ENCODE measurements at regions not wholly inside any gene's neighbourhood (a gene's known extent, or its start where the extent isn't known, plus 50 kb on each side); places are given as distances from the start of the nearest gene placed in this dataset.
"Not testable (repeated sequence)": the region's sequence is repeated elsewhere in the genome, so short reads cannot be mapped to it uniquely, and the experiment has no call there.

DNA sequence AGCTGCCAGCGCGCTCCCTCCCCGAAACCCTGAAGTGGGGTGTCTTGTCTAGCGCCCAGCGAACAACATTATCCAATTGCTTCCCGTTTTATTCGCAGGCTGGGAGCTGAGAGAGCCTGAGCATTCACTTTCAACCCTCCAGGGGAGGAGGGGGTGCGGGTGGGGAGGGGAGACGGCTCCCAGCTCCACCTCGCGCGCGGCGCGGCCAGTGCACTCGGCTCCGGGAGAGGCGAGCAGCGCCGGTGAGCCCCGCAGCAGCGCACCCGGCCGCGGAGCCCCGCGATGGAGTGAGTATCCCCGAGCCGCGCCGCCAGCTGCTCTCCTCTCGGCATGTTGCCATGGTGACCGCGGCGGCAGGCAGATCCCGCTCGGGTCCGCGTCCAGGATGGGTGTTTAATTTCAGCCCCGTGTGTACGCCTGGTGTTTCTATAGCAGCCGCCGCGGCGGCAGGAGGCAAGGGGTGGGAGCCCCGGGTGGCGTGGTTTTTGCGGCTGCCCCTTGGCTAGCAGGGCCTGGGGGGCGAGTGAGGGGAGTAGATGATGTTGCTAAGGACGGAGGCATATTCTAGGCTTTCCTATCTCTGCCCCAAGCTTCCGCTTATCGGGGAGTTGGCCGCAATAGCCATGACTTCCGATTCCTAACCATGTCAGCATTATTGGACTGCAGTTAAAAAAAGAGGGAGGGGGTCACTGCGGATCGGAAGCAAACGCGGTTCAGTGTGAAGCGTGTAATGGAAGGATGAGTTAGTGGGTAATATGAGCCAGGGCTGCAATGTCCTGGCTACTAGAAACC, 139.2 kb upstream of the PALM2AKAP2 start:
- H3K36me3 Mint-ChIP-seq (ENCODE audit: low read depth) = no peaks in the 10 kb centered on the region

DNA sequence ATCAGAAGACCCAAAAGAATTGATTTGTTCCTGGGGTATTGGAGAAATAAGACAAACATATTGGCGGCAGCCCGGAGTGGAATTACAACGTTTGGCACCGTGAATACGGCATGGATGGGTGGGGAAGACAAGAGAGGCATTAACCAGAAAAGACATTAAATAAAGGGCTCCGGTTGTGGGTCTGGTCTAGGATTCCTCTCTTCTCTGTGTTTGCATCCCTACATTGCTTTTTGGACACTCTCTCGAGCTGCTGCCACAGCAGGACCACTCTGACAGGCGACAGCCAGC, 138.7 kb upstream of the PALM2AKAP2 start:
- H3K27ac Mint-ChIP-seq = no peak overlapping the region
- peaks cover 15% of the 10 kb centered on the region for H3K9me3 Mint-ChIP-seq
- H3K4me3 Mint-ChIP-seq = peak overlapping the region; percentile 72 to 78 (median 74)
- H3K27me3 Mint-ChIP-seq (ENCODE audit: low read depth) = peaks cover 71% of the 10 kb centered on the region
- H3K36me3 Mint-ChIP-seq (ENCODE audit: low read depth) = no peaks in the 10 kb centered on the region
- TF ChIP-seq, protein P1, sequence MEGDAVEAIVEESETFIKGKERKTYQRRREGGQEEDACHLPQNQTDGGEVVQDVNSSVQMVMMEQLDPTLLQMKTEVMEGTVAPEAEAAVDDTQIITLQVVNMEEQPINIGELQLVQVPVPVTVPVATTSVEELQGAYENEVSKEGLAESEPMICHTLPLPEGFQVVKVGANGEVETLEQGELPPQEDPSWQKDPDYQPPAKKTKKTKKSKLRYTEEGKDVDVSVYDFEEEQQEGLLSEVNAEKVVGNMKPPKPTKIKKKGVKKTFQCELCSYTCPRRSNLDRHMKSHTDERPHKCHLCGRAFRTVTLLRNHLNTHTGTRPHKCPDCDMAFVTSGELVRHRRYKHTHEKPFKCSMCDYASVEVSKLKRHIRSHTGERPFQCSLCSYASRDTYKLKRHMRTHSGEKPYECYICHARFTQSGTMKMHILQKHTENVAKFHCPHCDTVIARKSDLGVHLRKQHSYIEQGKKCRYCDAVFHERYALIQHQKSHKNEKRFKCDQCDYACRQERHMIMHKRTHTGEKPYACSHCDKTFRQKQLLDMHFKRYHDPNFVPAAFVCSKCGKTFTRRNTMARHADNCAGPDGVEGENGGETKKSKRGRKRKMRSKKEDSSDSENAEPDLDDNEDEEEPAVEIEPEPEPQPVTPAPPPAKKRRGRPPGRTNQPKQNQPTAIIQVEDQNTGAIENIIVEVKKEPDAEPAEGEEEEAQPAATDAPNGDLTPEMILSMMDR (IDR thresholded peaks at IDR 0.05; ENCODE audit: unreplicated experiment in 3 of 3) = no peak
- H3K4me1 Mint-ChIP-seq = peaks cover 9% of the 10 kb centered on the region

More for the DNA sequence above, 139.2 kb upstream of the PALM2AKAP2 start:
- Mint-ChIP-seq H3K27ac (no peak overlapping the region), H3K27me3 (ENCODE audit: low read depth) (peaks cover 76% of the 10 kb centered on the region), H3K4me3 (peak overlapping the region; percentile 72 to 78 (median 74)), H3K9me3 (peaks cover 15% of the 10 kb centered on the region), H3K4me1 (peaks cover 9% of the 10 kb centered on the region)
- TF ChIP-seq, protein P1 (IDR thresholded peaks at IDR 0.05; ENCODE audit: unreplicated experiment in 3 of 3) = no peak

DNA sequence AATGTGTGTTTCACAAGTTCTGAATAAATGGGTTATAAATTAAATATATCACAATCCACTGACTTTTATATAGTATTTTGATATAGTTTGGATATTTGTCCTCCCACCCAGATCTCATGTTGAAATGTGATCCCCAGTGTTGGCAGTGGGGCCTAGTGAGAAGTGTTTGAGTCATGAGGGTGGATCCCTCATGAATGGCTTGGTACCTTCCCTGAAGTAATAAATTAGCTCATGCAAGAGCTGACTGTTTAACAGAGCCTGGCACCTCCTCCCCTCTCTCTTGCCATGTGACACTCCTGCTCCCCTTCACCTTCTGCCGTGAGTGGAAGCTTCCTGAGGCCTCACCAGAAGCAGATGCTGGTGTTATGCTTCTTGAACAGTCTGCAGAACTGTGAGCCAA, 127.9 kb upstream of the PALM2AKAP2 start:
- Mint-ChIP-seq H3K4me1 (no peaks in the 10 kb centered on the region), H3K9me3 (peaks cover 3% of the 10 kb centered on the region), H3K4me3 (no peak overlapping the region), H3K36me3 (ENCODE audit: low read depth) (no peaks in the 10 kb centered on the region), H3K27me3 (ENCODE audit: low read depth) (no peaks in the 10 kb centered on the region), H3K27ac (no peak overlapping the region)
- TF ChIP-seq, protein P1 (IDR thresholded peaks at IDR 0.05; ENCODE audit: unreplicated experiment in 3 of 3) = no peak

DNA sequence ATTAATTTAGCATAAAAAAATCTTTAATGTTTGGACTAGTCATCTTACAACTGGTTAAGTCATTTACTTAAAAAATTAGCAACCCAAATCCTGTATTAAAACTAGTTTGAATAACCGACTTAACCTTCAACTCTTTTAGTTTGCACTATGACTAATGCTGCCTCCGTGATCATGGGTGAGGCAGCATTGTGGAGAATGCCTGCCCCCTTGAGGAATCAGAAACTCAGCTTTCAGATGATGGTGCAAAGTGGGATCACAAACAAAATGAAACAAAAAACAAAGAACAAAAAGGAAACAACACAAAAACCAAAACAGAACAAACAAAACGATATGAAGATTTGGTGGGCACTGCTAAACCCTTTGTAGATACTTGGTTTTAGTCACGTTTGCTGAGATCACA, 127.0 kb upstream of the PALM2AKAP2 start:
- TF ChIP-seq, protein P1 (IDR thresholded peaks at IDR 0.05; ENCODE audit: unreplicated experiment in 3 of 3) = peak in 2 of 3 experiments; percentile 15 to 21
- peaks cover 7% of the 10 kb centered on the region for H3K9me3 Mint-ChIP-seq
- H3K27me3 Mint-ChIP-seq (ENCODE audit: low read depth) = no peaks in the 10 kb centered on the region
- no peak overlapping the region for H3K27ac Mint-ChIP-seq
- no peak overlapping the region for H3K4me3 Mint-ChIP-seq
- H3K4me1 Mint-ChIP-seq = no peaks in the 10 kb centered on the region
- no peaks in the 10 kb centered on the region for H3K36me3 Mint-ChIP-seq (ENCODE audit: low read depth)

DNA sequence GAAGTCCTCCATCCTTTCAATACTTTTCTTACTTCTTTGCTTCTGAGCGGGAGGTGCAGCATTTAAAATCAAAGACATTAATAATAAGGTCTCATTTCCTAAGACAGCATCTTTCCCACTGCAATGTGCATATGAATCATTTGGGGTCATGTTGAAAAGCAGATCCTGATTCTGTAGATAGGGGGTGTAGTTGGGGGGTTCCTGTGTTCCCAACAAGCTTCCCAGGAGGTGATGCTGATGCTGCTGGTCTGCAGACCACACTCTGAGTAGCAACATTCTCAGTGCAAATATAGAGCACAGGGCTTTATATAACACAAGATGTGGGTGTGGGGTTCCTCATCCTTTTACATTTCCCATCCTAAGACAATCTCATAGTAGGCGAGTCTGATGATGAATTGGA, 126.5 kb upstream of the PALM2AKAP2 start:
- no peaks in the 10 kb centered on the region for H3K36me3 Mint-ChIP-seq (ENCODE audit: low read depth)
- H3K27ac Mint-ChIP-seq = no peak overlapping the region
- no peaks in the 10 kb centered on the region for H3K4me1 Mint-ChIP-seq
- TF ChIP-seq, protein P1 (IDR thresholded peaks at IDR 0.05; ENCODE audit: unreplicated experiment in 3 of 3) = no peak
- no peaks in the 10 kb centered on the region for H3K27me3 Mint-ChIP-seq (ENCODE audit: low read depth)
- no peak overlapping the region for H3K4me3 Mint-ChIP-seq
- H3K9me3 Mint-ChIP-seq = peaks cover 10% of the 10 kb centered on the region

DNA sequence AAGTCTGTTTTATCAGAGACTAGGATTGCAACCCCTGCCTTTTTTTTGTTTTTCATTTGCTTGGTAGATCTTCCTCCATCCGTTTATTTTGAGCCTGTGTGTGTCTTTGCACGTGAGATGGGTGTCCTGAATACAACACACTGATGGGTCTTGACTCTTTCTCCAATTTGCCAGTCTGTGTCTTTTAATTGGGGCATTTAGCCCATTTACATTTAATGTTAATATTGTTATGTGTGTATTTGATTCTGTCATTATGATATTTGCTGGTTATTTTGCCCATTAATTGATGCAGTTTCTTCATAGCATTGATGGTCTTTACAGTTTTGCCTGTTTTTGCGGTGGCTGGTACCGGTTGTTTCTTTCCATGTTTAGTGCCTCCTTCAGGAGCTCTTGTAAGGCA, 116.0 kb upstream of the PALM2AKAP2 start:
- not testable (repeated sequence) for H3K27ac Mint-ChIP-seq; H3K4me1 Mint-ChIP-seq; H3K4me3 Mint-ChIP-seq; H3K36me3 Mint-ChIP-seq (ENCODE audit: low read depth)
- H3K27me3 Mint-ChIP-seq (ENCODE audit: low read depth) = peaks cover 13% of the 10 kb centered on the region
- H3K9me3 Mint-ChIP-seq = peaks cover 38% of the 10 kb centered on the region

DNA sequence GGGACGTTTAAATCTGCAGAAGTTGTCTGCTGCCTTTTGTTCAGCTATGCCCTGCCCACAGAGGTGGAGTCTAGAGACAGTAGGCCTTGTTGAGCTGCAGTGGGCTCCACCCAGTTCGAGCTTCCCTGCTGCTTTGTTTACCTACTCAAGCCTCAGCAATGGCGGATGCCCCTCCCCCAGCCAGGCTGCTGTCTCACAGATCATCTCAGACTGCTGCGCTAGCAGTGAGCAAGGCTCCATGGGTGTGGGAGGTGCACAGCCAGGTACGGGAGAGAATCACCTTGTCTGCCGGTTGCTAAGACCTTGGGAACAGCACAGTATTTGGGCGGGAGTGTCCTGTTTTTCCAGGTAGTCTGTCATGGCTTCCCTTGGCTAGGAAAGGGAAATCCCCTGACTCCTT, 114.3 kb upstream of the PALM2AKAP2 start:
- not testable (repeated sequence) for H3K36me3 Mint-ChIP-seq (ENCODE audit: low read depth); H3K4me3 Mint-ChIP-seq; H3K4me1 Mint-ChIP-seq; H3K27ac Mint-ChIP-seq
- Mint-ChIP-seq H3K27me3 (ENCODE audit: low read depth) (peaks cover 13% of the 10 kb centered on the region), H3K9me3 (peaks cover 38% of the 10 kb centered on the region)

All from nephron (organoid).